GM12891 (cell line): ENCODE measurements at regions not wholly inside any gene's neighbourhood (a gene's known extent, or its start where the extent isn't known, plus 50 kb on each side); places are given as distances from the start of the nearest gene placed in this dataset.

ENCODE experiments used
- PAX5 ChIP-seq: IDR thresholded peaks from 2 replicates; pipeline ENCODE4 v1.6.1; 2011; ENCODE audit warnings: low read length, moderate library complexity, mild to moderate bottlenecking; ENCODE audit not compliant: insufficient read depth, severe bottlenecking
- POLR2A ChIP-seq: IDR thresholded peaks from 2 replicates; pipeline ENCODE4 v1.6.1; 2011; ENCODE audit warnings: low read depth, low read length, control low read depth
- POLR2AphosphoS5 ChIP-seq: IDR thresholded peaks from 2 replicates; pipeline ENCODE4 v1.6.1; 2011; ENCODE audit warnings: low read depth, low read length, control low read depth
- POU2F2 ChIP-seq: IDR thresholded peaks from 2 replicates; pipeline ENCODE4 v1.6.1; 2011; ENCODE audit warnings: low read depth, mild to moderate bottlenecking, control low read depth, low read length, moderate library complexity
- SPI1 ChIP-seq: IDR thresholded peaks from 2 replicates; pipeline ENCODE4 v1.6.1; 2011; ENCODE audit warnings: low read depth, low read length, control low read depth
- TAF1 ChIP-seq: IDR thresholded peaks from 2 replicates; pipeline ENCODE4 v1.6.1; 2011; ENCODE audit warnings: low read depth, low read length, control low read depth

DNA sequence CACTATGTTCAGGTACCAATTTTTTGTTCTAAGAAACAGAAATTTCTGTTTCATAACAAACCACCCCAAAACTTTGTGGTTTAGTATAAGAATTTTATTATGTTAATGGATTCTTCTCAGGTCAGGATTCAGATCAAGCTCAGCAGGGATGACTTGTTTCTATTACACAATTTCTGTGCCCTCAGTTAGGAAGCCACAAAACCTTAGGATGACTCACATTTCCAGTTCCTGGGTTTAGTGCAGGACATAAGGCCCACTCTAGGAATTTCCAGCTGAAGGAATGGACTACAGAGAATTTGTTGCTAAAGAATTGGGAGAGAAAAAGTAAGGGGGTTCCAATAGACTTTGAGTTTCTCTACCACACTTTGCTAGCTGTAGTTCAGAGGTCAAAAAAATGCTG is 629.3 kb downstream of the ANXA1 start:
- TF ChIP-seq POLR2A (no peak), POLR2AphosphoS5 (no peak), TAF1 (no peak), PAX5 (no peak), SPI1 (no peak), POU2F2 (no peak)
